KMS-11 (cell line): ENCODE measurements at regions not wholly inside any gene's neighbourhood (a gene's known extent, or its start where the extent isn't known, plus 50 kb on each side); places are given as distances from the start of the nearest gene placed in this dataset.

Source experiments
- H2AFZ ChIP-seq: fragments of 200-600 bp; sonication (generic); 2 replicates; pipeline ENCODE4 v1.6.1; 2016; ENCODE audit warnings: antibody characterized with exemption, mixed run types, low read depth
- H3K27ac ChIP-seq: fragments of 200-600 bp; sonication (generic); 2 replicates; pipeline ENCODE4 v1.6.1; 2016; ENCODE audit warnings: mild to moderate bottlenecking, mixed run types
- H3K27me3 ChIP-seq: fragments of 200-600 bp; sonication (generic); 2 replicates; pipeline ENCODE4 v1.6.1; 2017; ENCODE audit warnings: mild to moderate bottlenecking, low read depth, mixed run types, moderate library complexity; ENCODE audit not compliant: insufficient read depth
- H3K36me3 ChIP-seq: fragments of 200-600 bp; sonication (generic); 2 replicates; pipeline ENCODE4 v1.6.1; 2017; ENCODE audit warnings: mild to moderate bottlenecking, mixed run types; ENCODE audit not compliant: insufficient read depth
- H3K4me1 ChIP-seq: fragments of 200-600 bp; sonication (generic); 2 replicates; pipeline ENCODE4 v1.6.1; 2016; ENCODE audit warnings: mild to moderate bottlenecking, low read depth, mixed run types; ENCODE audit not compliant: poor library complexity, severe bottlenecking
- H3K4me2 ChIP-seq: fragments of 200-600 bp; sonication (generic); 2 replicates; pipeline ENCODE4 v1.7.0; 2016; ENCODE audit warnings: mild to moderate bottlenecking, mixed run types
- H3K4me3 ChIP-seq: fragments of 200-600 bp; sonication (generic); IDR thresholded peaks from 2 replicates; pipeline ENCODE4 v1.6.1; 2017; ENCODE audit warnings: low read depth, low read length, mixed read lengths; ENCODE audit not compliant: insufficient read depth
- H3K79me2 ChIP-seq: fragments of 200-600 bp; sonication (generic); 2 replicates; pipeline ENCODE4 v1.6.1; 2016; ENCODE audit warnings: low read depth, mixed run types; ENCODE audit not compliant: insufficient read depth
- H3K9ac ChIP-seq: fragments of 200-600 bp; sonication (generic); 2 replicates; pipeline ENCODE4 v1.6.1; 2016; ENCODE audit warnings: mild to moderate bottlenecking, mixed run types
- H4K20me1 ChIP-seq: fragments of 200-600 bp; sonication (generic); 2 replicates; pipeline ENCODE4 v1.6.1; 2016; ENCODE audit warnings: mild to moderate bottlenecking, mixed run types; ENCODE audit not compliant: insufficient read depth
- CTCF ChIP-seq: fragments of 200-600 bp; sonication (generic); conservative IDR thresholded peaks from 2 replicates; pipeline ENCODE4 v1.6.1; 2017; ENCODE audit warnings: low read depth, mild to moderate bottlenecking, antibody characterized with exemption, low read length, moderate library complexity, mixed read lengths

- no peak for TF ChIP-seq CTCF
These were observed 349.9 kb upstream of the MEIS1 start for GRCh38 chr2:66084948-66085590.

GRCh38 chr2:66082581-66082980 lies 352.3 kb upstream of the MEIS1 start:
- no peak overlapping the region for H3K4me3 ChIP-seq
- H4K20me1 ChIP-seq, result no peaks in the 10 kb centered on the region
- no peaks in the 10 kb centered on the region for H3K27me3 ChIP-seq
- H3K4me1 ChIP-seq, result peaks cover 64% of the 10 kb centered on the region
- no peaks in the 10 kb centered on the region for H3K79me2 ChIP-seq
- H3K27ac ChIP-seq, result peak overlapping the region; percentile 67
- no peak for TF ChIP-seq CTCF
- peak overlapping the region; percentile 34; the same call in 1 of the 2 replicates for H3K9ac ChIP-seq
- H3K36me3 ChIP-seq, result no peaks in the 10 kb centered on the region
- peak overlapping the region; percentile 83 for H3K4me2 ChIP-seq
- peak overlapping the region; percentile 17; the same call in 1 of the 2 replicates for H2AFZ ChIP-seq

More at GRCh38 chr2:66084948-66085590, 349.9 kb upstream of the MEIS1 start:
- Histone ChIP-seq H3K27me3 (no peaks in the 10 kb centered on the region), H3K4me2 (no peak overlapping the region), H3K4me1 (peaks cover 42% of the 10 kb centered on the region), H3K27ac (no peak overlapping the region), H4K20me1 (no peaks in the 10 kb centered on the region), H2AFZ (no peak overlapping the region), H3K9ac (no peak overlapping the region), H3K36me3 (no peaks in the 10 kb centered on the region), H3K79me2 (no peaks in the 10 kb centered on the region), H3K4me3 (no peak overlapping the region)

GRCh38 chr2:66080127-66080526 lies 354.8 kb upstream of the MEIS1 start:
- Histone ChIP-seq H3K9ac (peak overlapping the region; percentile 16; the same call in 1 of the 2 replicates), H3K4me2 (peak overlapping the region; percentile 83), H3K4me3 (peak overlapping the region; percentile 68), H3K27me3 (no peaks in the 10 kb centered on the region), H2AFZ (peak overlapping the region; percentile 5; the same call in 1 of the 2 replicates), H3K4me1 (peaks cover 78% of the 10 kb centered on the region), H4K20me1 (no peaks in the 10 kb centered on the region), H3K27ac (peak overlapping the region; percentile 65), H3K79me2 (no peaks in the 10 kb centered on the region), H3K36me3 (no peaks in the 10 kb centered on the region)
- no peak for TF ChIP-seq CTCF

GRCh38 chr2:66073172-66073571 lies 361.8 kb upstream of the MEIS1 start:
- TF ChIP-seq CTCF, result no peak
- Histone ChIP-seq H2AFZ (no peak overlapping the region), H3K4me3 (no peak overlapping the region), H4K20me1 (no peaks in the 10 kb centered on the region), H3K27ac (no peak overlapping the region), H3K79me2 (no peaks in the 10 kb centered on the region), H3K27me3 (no peaks in the 10 kb centered on the region), H3K4me1 (peaks cover 18% of the 10 kb centered on the region), H3K9ac (no peak overlapping the region), H3K4me2 (no peak overlapping the region), H3K36me3 (no peaks in the 10 kb centered on the region)
